DMS53 (cell line): ENCODE measurements at regions not wholly inside any gene's neighbourhood (a gene's known extent, or its start where the extent isn't known, plus 50 kb on each side); places are given as distances from the start of the nearest gene placed in this dataset.

Experiments
- DNase-seq: peaks from one replicate; lab custom pipeline; 2025; lab: John Stamatoyannopoulos, UW

- DNase-seq, result no peak
Measured at GRCh38 chr2:2926009-2926857, 451.4 kb downstream of the EIPR1 start.

GRCh38 chr2:2922156-2922555 lies 455.5 kb downstream of the EIPR1 start:
- no peak for DNase-seq

GRCh38 chr2:2921011-2921720 lies 456.5 kb downstream of the EIPR1 start:
- DNase-seq, result no peak

- no peak for DNase-seq
Measured at GRCh38 chr2:2919574-2920365, 457.8 kb downstream of the EIPR1 start.

- no peak for DNase-seq
Measured at GRCh38 chr2:2919026-2919425, 458.6 kb downstream of the EIPR1 start.

GRCh38 chr2:2916621-2917020 lies 461.0 kb downstream of the EIPR1 start:
- no peak for DNase-seq

GRCh38 chr2:2914252-2914651 lies 463.4 kb downstream of the EIPR1 start:
- no peak for DNase-seq

- DNase-seq, result no peak
Measured at GRCh38 chr2:2913601-2914120, 464.0 kb downstream of the EIPR1 start.

GRCh38 chr2:2912731-2913130 lies 464.9 kb downstream of the EIPR1 start:
- DNase-seq, result no peak

- DNase-seq, result no peak
Measured at GRCh38 chr2:2912293-2912692, 465.3 kb downstream of the EIPR1 start.

GRCh38 chr2:2910259-2910658 lies 467.4 kb downstream of the EIPR1 start:
- no peak for DNase-seq

GRCh38 chr2:2909086-2910035 lies 468.3 kb downstream of the EIPR1 start:
- DNase-seq, result no peak

GRCh38 chr2:2906091-2906490 lies 471.5 kb downstream of the EIPR1 start:
- DNase-seq, result no peak

GRCh38 chr2:2904721-2905350 lies 472.8 kb downstream of the EIPR1 start:
- no peak for DNase-seq

GRCh38 chr2:2902547-2903281 lies 474.9 kb downstream of the EIPR1 start:
- no peak for DNase-seq

- no peak for DNase-seq
Measured at GRCh38 chr2:2901384-2902345, 476.0 kb downstream of the EIPR1 start.

- no peak for DNase-seq
Measured at GRCh38 chr2:2899826-2900225, 477.8 kb downstream of the EIPR1 start.

GRCh38 chr2:2898744-2899143 lies 478.9 kb downstream of the EIPR1 start:
- DNase-seq, result no peak

GRCh38 chr2:2896643-2897042 lies 481.0 kb downstream of the EIPR1 start:
- no peak for DNase-seq
